GM10248 (cell line): ENCODE measurements at regions not wholly inside any gene's neighbourhood (a gene's known extent, or its start where the extent isn't known, plus 50 kb on each side); places are given as distances from the start of the nearest gene placed in this dataset.

Experiments
- CTCF ChIA-PET: fragments of 300-600 bp; sonication (Branson Sonifier 250); formaldehyde crosslinking; extraction: SDS; loops from one replicate; lab custom pipeline; 2021; ENCODE audit warnings: antibody characterized with exemption; lab: Yijun Ruan, JAX
- POLR2A ChIA-PET: fragments of 350-650 bp; sonication (Branson Sonifier 250); formaldehyde crosslinking; extraction: SDS; loops from one replicate; lab custom pipeline; 2020; ENCODE audit warnings: antibody characterized with exemption; lab: Yijun Ruan, JAX
- DNase-seq: peaks from one replicate; pipeline ENCODE4 v3.0.0; 2012; ENCODE audit errors: extremely low spot score
- CTCF ChIP-seq: IDR thresholded peaks from 2 replicates; pipeline ENCODE4 v1.5.1; 2012; ENCODE audit warnings: mild to moderate bottlenecking, low read depth; ENCODE audit errors: extremely low read depth, missing control alignments, control extremely low read depth

- ChIA-PET CTCF (interaction anchor here (1.2 to 1.3 kb wide), 2 partner anchors 10 to 12 kb away, joined by 3 read pairs; no protein-coding TSS in a partner anchor), POLR2A (no interaction called here)
- DNase-seq = no peak
- no peak for TF ChIP-seq CTCF
Observed at GRCh38 chr5:119897537-119898370, 268.4 kb downstream of the FAM170A start.

GRCh38 chr5:119899981-119900380 lies 270.6 kb downstream of the FAM170A start:
- DNase-seq = no peak
- ChIA-PET CTCF (no interaction called here), POLR2A (no interaction called here)
- TF ChIP-seq CTCF = no peak

GRCh38 chr5:119902593-119902992 lies 273.2 kb downstream of the FAM170A start:
- TF ChIP-seq CTCF = no peak
- DNase-seq = no peak
- POLR2A ChIA-PET = no interaction called here
- CTCF ChIA-PET = no interaction called here

- TF ChIP-seq CTCF = no peak
- ChIA-PET CTCF (no interaction called here), POLR2A (no interaction called here)
- DNase-seq = no peak
Observed at GRCh38 chr5:119913425-119913824, 284.1 kb downstream of the FAM170A start.

GRCh38 chr5:119919279-119919678 lies 289.9 kb downstream of the FAM170A start:
- POLR2A ChIA-PET = no interaction called here
- no peak for DNase-seq
- CTCF ChIA-PET = no interaction called here
- no peak for TF ChIP-seq CTCF

- POLR2A ChIA-PET = no interaction called here
- CTCF ChIA-PET = interaction anchor here (1.1 to 1.4 kb wide), 2 partner anchors 13 to 26 kb away, joined by 3 read pairs; no protein-coding TSS in a partner anchor
- DNase-seq = no peak
- no peak for TF ChIP-seq CTCF
Observed at GRCh38 chr5:119926301-119926700, 296.9 kb downstream of the FAM170A start.
